IMR-90 (cell line): ENCODE measurements at regions not wholly inside any gene's neighbourhood (a gene's known extent, or its start where the extent isn't known, plus 50 kb on each side); places are given as distances from the start of the nearest gene placed in this dataset.

Experiments used
- BHLHE40 ChIP-seq: fragments of 150-350 bp; IDR thresholded peaks from 2 replicates; pipeline ENCODE4 v1.6.1; 2016; ENCODE audit warnings: mild to moderate bottlenecking, low read depth, low read length
- CEBPB ChIP-seq: IDR thresholded peaks from 2 replicates; pipeline ENCODE4 v1.6.1; 2012; ENCODE audit warnings: low read depth, low read length, improper control_type of control experiment
- ELK1 ChIP-seq: fragments of 150-350 bp; IDR thresholded peaks from 2 replicates; pipeline ENCODE4 v1.6.1; 2016; ENCODE audit warnings: low read depth, mild to moderate bottlenecking, low read length, moderate library complexity, borderline replicate concordance
- FOS ChIP-seq: fragments of 150-350 bp; IDR thresholded peaks from 2 replicates; pipeline ENCODE4 v1.6.1; 2016; ENCODE audit warnings: low read depth, low read length
- MAFK ChIP-seq: IDR thresholded peaks from 2 replicates; pipeline ENCODE4 v1.6.1; 2012; ENCODE audit warnings: low read depth, low read length, improper control_type of control experiment
- MAZ ChIP-seq: IDR thresholded peaks from 2 replicates; pipeline ENCODE4 v1.6.1; 2012; ENCODE audit warnings: low read depth, mild to moderate bottlenecking, low read length, improper control_type of control experiment, moderate library complexity, borderline replicate concordance
- MXI1 ChIP-seq: IDR thresholded peaks from 2 replicates; pipeline ENCODE4 v1.6.1; 2012; ENCODE audit warnings: low read depth, mild to moderate bottlenecking, low read length, moderate library complexity, borderline replicate concordance
- POLR2A ChIP-seq: IDR thresholded peaks from 2 replicates; pipeline ENCODE4 v1.6.1; 2012; ENCODE audit warnings: mild to moderate bottlenecking, low read depth, low read length
- RAD21 ChIP-seq: IDR thresholded peaks from 2 replicates; pipeline ENCODE4 v1.6.1; 2012; ENCODE audit warnings: low read length, improper control_type of control experiment
- RCOR1 ChIP-seq: IDR thresholded peaks from 2 replicates; pipeline ENCODE4 v1.6.1; 2012; ENCODE audit warnings: mild to moderate bottlenecking, low read length, improper control_type of control experiment; ENCODE audit not compliant: insufficient replicate concordance
- RFX5 ChIP-seq: IDR thresholded peaks from 2 replicates; pipeline ENCODE4 v1.8.0; 2012; ENCODE audit warnings: low read depth, mild to moderate bottlenecking, low read length, moderate library complexity
- SMC3 ChIP-seq: fragments of 150-350 bp; IDR thresholded peaks from 2 replicates; pipeline ENCODE4 v1.6.1; 2016; ENCODE audit warnings: low read depth, mild to moderate bottlenecking, antibody characterized with exemption, low read length, moderate library complexity
- USF2 ChIP-seq: fragments of 150-350 bp; IDR thresholded peaks from 2 replicates; pipeline ENCODE4 v1.6.1; 2017; ENCODE audit warnings: mild to moderate bottlenecking, antibody characterized with exemption, low read length, low read depth
- TF ChIP-seq, protein P1 (sequence below): conservative IDR thresholded peaks from 2 replicates; pipeline ENCODE4 v1.5.1; 2012; ENCODE audit warnings: mild to moderate bottlenecking, low read depth, low read length, improper control_type of control experiment

DNA sequence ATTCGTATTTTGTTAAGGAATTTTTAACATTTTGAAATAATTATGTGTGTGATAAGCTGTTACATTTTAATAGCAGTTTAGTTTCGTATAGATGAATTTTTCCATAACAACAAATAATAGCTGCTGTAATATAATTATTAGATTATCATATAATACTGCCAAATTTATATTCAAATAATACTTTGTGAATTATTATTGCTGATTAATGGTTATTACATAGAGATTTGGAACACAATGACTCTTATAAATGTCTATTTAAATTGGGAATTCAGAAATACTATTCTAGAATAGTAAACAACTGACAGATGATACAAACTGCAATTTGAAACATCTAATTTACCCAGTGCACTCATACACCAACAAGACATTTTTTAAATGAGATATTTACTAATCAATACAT, 73.2 kb upstream of the NEK7 start:
- TF ChIP-seq, protein P1, sequence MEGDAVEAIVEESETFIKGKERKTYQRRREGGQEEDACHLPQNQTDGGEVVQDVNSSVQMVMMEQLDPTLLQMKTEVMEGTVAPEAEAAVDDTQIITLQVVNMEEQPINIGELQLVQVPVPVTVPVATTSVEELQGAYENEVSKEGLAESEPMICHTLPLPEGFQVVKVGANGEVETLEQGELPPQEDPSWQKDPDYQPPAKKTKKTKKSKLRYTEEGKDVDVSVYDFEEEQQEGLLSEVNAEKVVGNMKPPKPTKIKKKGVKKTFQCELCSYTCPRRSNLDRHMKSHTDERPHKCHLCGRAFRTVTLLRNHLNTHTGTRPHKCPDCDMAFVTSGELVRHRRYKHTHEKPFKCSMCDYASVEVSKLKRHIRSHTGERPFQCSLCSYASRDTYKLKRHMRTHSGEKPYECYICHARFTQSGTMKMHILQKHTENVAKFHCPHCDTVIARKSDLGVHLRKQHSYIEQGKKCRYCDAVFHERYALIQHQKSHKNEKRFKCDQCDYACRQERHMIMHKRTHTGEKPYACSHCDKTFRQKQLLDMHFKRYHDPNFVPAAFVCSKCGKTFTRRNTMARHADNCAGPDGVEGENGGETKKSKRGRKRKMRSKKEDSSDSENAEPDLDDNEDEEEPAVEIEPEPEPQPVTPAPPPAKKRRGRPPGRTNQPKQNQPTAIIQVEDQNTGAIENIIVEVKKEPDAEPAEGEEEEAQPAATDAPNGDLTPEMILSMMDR, result no peak
- no peak for TF ChIP-seq RFX5
- no peak for TF ChIP-seq POLR2A
- no peak for TF ChIP-seq USF2
- TF ChIP-seq CEBPB, result no peak
- TF ChIP-seq MAFK, result no peak
- TF ChIP-seq BHLHE40, result no peak
- TF ChIP-seq RAD21, result no peak
- no peak for TF ChIP-seq MXI1
- TF ChIP-seq SMC3, result no peak
- no peak for TF ChIP-seq ELK1
- no peak for TF ChIP-seq MAZ
- no peak for TF ChIP-seq FOS
- TF ChIP-seq RCOR1, result no peak
